ENCODE measurements at regions not wholly inside any gene's neighbourhood (a gene's known extent, or its start where the extent isn't known, plus 50 kb on each side); places are given as distances from the start of the nearest gene placed in this dataset.

- peaks cover 4 to 11% of the 10 kb centered on the region in 2 donors for H3K9me3 Mint-ChIP-seq
- ATAC-seq (replicated peaks in 1 of 2) (no peak), DNase-seq (no peak)
- H3K4me1 Mint-ChIP-seq (ENCODE audit: low read depth), result no peaks in the 10 kb centered on the region
- peaks cover 0 to 2% of the 10 kb centered on the region in 2 donors for H3K36me3 Mint-ChIP-seq (ENCODE audit: insufficient read depth in 2 of 2)
- no peak overlapping the region for H3K4me3 Mint-ChIP-seq
- no peaks in the 10 kb centered on the region for H3K27me3 Mint-ChIP-seq (ENCODE audit: low read depth)
- H3K27ac Mint-ChIP-seq, result no peak overlapping the region
These were observed 724.0 kb downstream of the IRX1 start for GRCh38 chr5:4319478-4320128.

GRCh38 chr5:4330327-4330726 lies 734.7 kb downstream of the IRX1 start:
- Mint-ChIP-seq H3K4me1 (ENCODE audit: low read depth) (no peaks in the 10 kb centered on the region), H3K36me3 (ENCODE audit: insufficient read depth in 2 of 2) (peaks cover 0 to 2% of the 10 kb centered on the region in 2 donors), H3K27me3 (ENCODE audit: low read depth) (no peaks in the 10 kb centered on the region), H3K4me3 (no peak overlapping the region), H3K27ac (no peak overlapping the region), H3K9me3 (peaks cover 3% of the 10 kb centered on the region in 2 donors)
- DNase-seq (no peak), ATAC-seq (replicated peaks in 1 of 2) (no peak)

GRCh38 chr5:4335078-4335477 lies 739.4 kb downstream of the IRX1 start:
- H3K27me3 Mint-ChIP-seq (ENCODE audit: low read depth), result no peaks in the 10 kb centered on the region
- ATAC-seq (replicated peaks in 1 of 2), result no peak
- no peaks in the 10 kb centered on the region for H3K4me1 Mint-ChIP-seq (ENCODE audit: low read depth)
- no peak overlapping the region for H3K4me3 Mint-ChIP-seq
- no peak for DNase-seq
- peaks cover 9 to 11% of the 10 kb centered on the region in 2 donors for H3K9me3 Mint-ChIP-seq
- H3K27ac Mint-ChIP-seq, result no peak overlapping the region
- peaks cover 0 to 2% of the 10 kb centered on the region in 2 donors for H3K36me3 Mint-ChIP-seq (ENCODE audit: insufficient read depth in 2 of 2)

- Mint-ChIP-seq H3K4me3 (no peak overlapping the region), H3K4me1 (ENCODE audit: low read depth) (no peaks in the 10 kb centered on the region), H3K27ac (no peak overlapping the region), H3K27me3 (ENCODE audit: low read depth) (no peaks in the 10 kb centered on the region), H3K9me3 (peaks cover 9 to 11% of the 10 kb centered on the region in 2 donors), H3K36me3 (ENCODE audit: insufficient read depth in 2 of 2) (no peaks in the 10 kb centered on the region)
- ATAC-seq (replicated peaks in 1 of 2) (no peak), DNase-seq (no peak)
These were observed 741.9 kb downstream of the IRX1 start for GRCh38 chr5:4337519-4337918.

- no peaks in the 10 kb centered on the region for H3K36me3 Mint-ChIP-seq (ENCODE audit: insufficient read depth in 2 of 2)
- no peak overlapping the region for H3K4me3 Mint-ChIP-seq
- H3K27me3 Mint-ChIP-seq (ENCODE audit: low read depth), result no peaks in the 10 kb centered on the region
- DNase-seq (no peak), ATAC-seq (replicated peaks in 1 of 2) (no peak)
- no peaks in the 10 kb centered on the region for H3K4me1 Mint-ChIP-seq (ENCODE audit: low read depth)
- H3K27ac Mint-ChIP-seq, result no peak overlapping the region
- peaks cover 10 to 11% of the 10 kb centered on the region in 2 donors for H3K9me3 Mint-ChIP-seq
These were observed 744.3 kb downstream of the IRX1 start for GRCh38 chr5:4339949-4340348.

- Mint-ChIP-seq H3K27ac (no peak overlapping the region), H3K27me3 (ENCODE audit: low read depth) (no peaks in the 10 kb centered on the region), H3K36me3 (ENCODE audit: insufficient read depth in 2 of 2) (no peaks in the 10 kb centered on the region), H3K4me1 (ENCODE audit: low read depth) (no peaks in the 10 kb centered on the region), H3K9me3 (peaks cover 8 to 19% of the 10 kb centered on the region in 2 donors), H3K4me3 (no peak overlapping the region)
- DNase-seq, result no peak
- no peak for ATAC-seq (replicated peaks in 1 of 2)
These were observed 750.2 kb downstream of the IRX1 start for GRCh38 chr5:4345850-4346249.

- peaks cover 8 to 21% of the 10 kb centered on the region in 2 donors for H3K9me3 Mint-ChIP-seq
- ATAC-seq (replicated peaks in 1 of 2) (no peak), DNase-seq (no peak)
- H3K4me3 Mint-ChIP-seq, result no peak overlapping the region
- no peaks in the 10 kb centered on the region for H3K27me3 Mint-ChIP-seq (ENCODE audit: low read depth)
- no peaks in the 10 kb centered on the region for H3K4me1 Mint-ChIP-seq (ENCODE audit: low read depth)
- no peak overlapping the region for H3K27ac Mint-ChIP-seq
- H3K36me3 Mint-ChIP-seq (ENCODE audit: insufficient read depth in 2 of 2), result no peaks in the 10 kb centered on the region
These were observed 752.8 kb downstream of the IRX1 start for GRCh38 chr5:4348423-4348822.

- ATAC-seq (replicated peaks in 1 of 2), result no peak
- DNase-seq, result no peak
- Mint-ChIP-seq H3K27ac (no peak overlapping the region), H3K36me3 (ENCODE audit: insufficient read depth in 2 of 2) (no peaks in the 10 kb centered on the region), H3K9me3 (peaks cover 10 to 21% of the 10 kb centered on the region in 2 donors), H3K4me3 (no peak overlapping the region), H3K4me1 (ENCODE audit: low read depth) (no peaks in the 10 kb centered on the region), H3K27me3 (ENCODE audit: low read depth) (no peaks in the 10 kb centered on the region)
These were observed 753.3 kb downstream of the IRX1 start for GRCh38 chr5:4348919-4349318.

- no peak overlapping the region for H3K4me3 Mint-ChIP-seq
- ATAC-seq (replicated peaks in 1 of 2) (no peak), DNase-seq (no peak)
- H3K27ac Mint-ChIP-seq, result no peak overlapping the region
- H3K9me3 Mint-ChIP-seq, result peaks cover 8 to 9% of the 10 kb centered on the region in 2 donors
- no peaks in the 10 kb centered on the region for H3K4me1 Mint-ChIP-seq (ENCODE audit: low read depth)
- H3K27me3 Mint-ChIP-seq (ENCODE audit: low read depth), result no peaks in the 10 kb centered on the region
- peaks cover 0 to 2% of the 10 kb centered on the region in 2 donors for H3K36me3 Mint-ChIP-seq (ENCODE audit: insufficient read depth in 2 of 2)
These were observed 760.6 kb downstream of the IRX1 start for GRCh38 chr5:4356201-4356600.

GRCh38 chr5:4359847-4360246 lies 764.2 kb downstream of the IRX1 start:
- no peak overlapping the region for H3K27ac Mint-ChIP-seq
- ATAC-seq (replicated peaks in 1 of 2), result no peak
- no peak for DNase-seq
- H3K9me3 Mint-ChIP-seq, result peaks cover 9% of the 10 kb centered on the region in 2 donors
- peaks cover 0 to 2% of the 10 kb centered on the region in 2 donors for H3K36me3 Mint-ChIP-seq (ENCODE audit: insufficient read depth in 2 of 2)
- H3K4me1 Mint-ChIP-seq (ENCODE audit: low read depth), result no peaks in the 10 kb centered on the region
- no peak overlapping the region for H3K4me3 Mint-ChIP-seq
- H3K27me3 Mint-ChIP-seq (ENCODE audit: low read depth), result no peaks in the 10 kb centered on the region

- Mint-ChIP-seq H3K36me3 (ENCODE audit: insufficient read depth in 2 of 2) (no peaks in the 10 kb centered on the region), H3K4me3 (no peak overlapping the region), H3K27me3 (ENCODE audit: low read depth) (no peaks in the 10 kb centered on the region), H3K4me1 (ENCODE audit: low read depth) (no peaks in the 10 kb centered on the region), H3K9me3 (peaks cover 5 to 6% of the 10 kb centered on the region in 2 donors), H3K27ac (no peak overlapping the region)
- ATAC-seq (replicated peaks in 1 of 2), result no peak
- DNase-seq, result no peak
These were observed 766.1 kb downstream of the IRX1 start for GRCh38 chr5:4361753-4362152.

- ATAC-seq (replicated peaks in 1 of 2), result no peak
- no peaks in the 10 kb centered on the region for H3K36me3 Mint-ChIP-seq (ENCODE audit: insufficient read depth in 2 of 2)
- H3K4me1 Mint-ChIP-seq (ENCODE audit: low read depth), result no peaks in the 10 kb centered on the region
- no peaks in the 10 kb centered on the region for H3K27me3 Mint-ChIP-seq (ENCODE audit: low read depth)
- no peak overlapping the region for H3K27ac Mint-ChIP-seq
- DNase-seq, result no peak
- H3K4me3 Mint-ChIP-seq, result no peak overlapping the region
- peaks cover 5 to 6% of the 10 kb centered on the region in 2 donors for H3K9me3 Mint-ChIP-seq
These were observed 766.8 kb downstream of the IRX1 start for GRCh38 chr5:4362411-4362810.

- H3K27ac Mint-ChIP-seq, result no peak overlapping the region
- no peaks in the 10 kb centered on the region for H3K27me3 Mint-ChIP-seq (ENCODE audit: low read depth)
- no peak for DNase-seq
- no peaks in the 10 kb centered on the region for H3K4me1 Mint-ChIP-seq (ENCODE audit: low read depth)
- peaks cover 5 to 6% of the 10 kb centered on the region in 2 donors for H3K9me3 Mint-ChIP-seq
- H3K36me3 Mint-ChIP-seq (ENCODE audit: insufficient read depth in 2 of 2), result no peaks in the 10 kb centered on the region
- ATAC-seq (replicated peaks in 1 of 2), result no peak
- H3K4me3 Mint-ChIP-seq, result no peak overlapping the region
These were observed 767.4 kb downstream of the IRX1 start for GRCh38 chr5:4363045-4363444.

GRCh38 chr5:4366628-4367027 lies 771.0 kb downstream of the IRX1 start:
- no peak for DNase-seq
- H3K36me3 Mint-ChIP-seq (ENCODE audit: insufficient read depth in 2 of 2), result no peaks in the 10 kb centered on the region
- no peak overlapping the region for H3K4me3 Mint-ChIP-seq

More at GRCh38 chr5:4366628-4367027, 771.0 kb downstream of the IRX1 start:
- Mint-ChIP-seq H3K4me1 (ENCODE audit: low read depth) (no peaks in the 10 kb centered on the region), H3K9me3 (peaks cover 2 to 3% of the 10 kb centered on the region in 2 donors), H3K27me3 (ENCODE audit: low read depth) (no peaks in the 10 kb centered on the region), H3K27ac (no peak overlapping the region)
- no peak for ATAC-seq (replicated peaks in 1 of 2)

Measured in activated T-cell treated with anti-CD3 and anti-CD28 coated beads, Interleukin-2, amount 50 U/mL, for 72 hours (primary cell).